Endothelial cell of umbilical vein (primary cell): ENCODE measurements at regions not wholly inside any gene's neighbourhood (a gene's known extent, or its start where the extent isn't known, plus 50 kb on each side); places are given as distances from the start of the nearest gene placed in this dataset.

Experiments used
- BruUV-seq: library from RNA; stranded (reverse); fragments of 400-500 nt; replicated peaks from 2 replicates; lab custom pipeline; 2021; lab: Mats Ljungman, UMichigan
- CTCF ChIA-PET: fragments of 300-600, 350-600 bp; sonication (Branson Sonifier 250); formaldehyde crosslinking; loops from one replicate; lab custom pipeline; 2021; ENCODE audit warnings: antibody characterized with exemption, inconsistent platforms; lab: Charles Lee
- POLR2A ChIA-PET: fragments of 300-600, 350-600 bp; sonication (Branson Sonifier 250); formaldehyde crosslinking; loops from one replicate; lab custom pipeline; 2021; ENCODE audit warnings: antibody characterized with exemption, inconsistent platforms; lab: Charles Lee
- DNase-seq: peaks from one replicate; pipeline ENCODE4 v3.0.0-alpha.2; 2011; ENCODE audit warnings: low read depth, low spot score
- FAIRE-seq: peaks from 2 replicates; lab custom pipeline; 2011; peaks lifted over from hg19 to GRCh38; lab: Jason Lieb, UNC
- H2AFZ ChIP-seq: 2 replicates; pipeline ENCODE4 v1.6.0; 2012; ENCODE audit warnings: low read depth, low read length, control low read depth, inconsistent platforms
- H3K27ac ChIP-seq: 2 replicates; pipeline ENCODE4 v1.5.1; 2011; ENCODE audit warnings: low read depth, mild to moderate bottlenecking, control low read depth, low read length, moderate library complexity; ENCODE audit not compliant: insufficient read depth
- H3K27me3 ChIP-seq, 2 experiments: 2 replicates each; pipeline versions ENCODE4 v1.6.0 to v1.6.1; 2011; ENCODE audit warnings: low read length in 2 of 2, mixed read lengths in 1 of 2; ENCODE audit not compliant: control insufficient read depth in 2 of 2, insufficient read depth in 2 of 2
- H3K36me3 ChIP-seq, 2 experiments: 2 replicates in 1 of 2; 3 replicates in 1 of 2; pipeline ENCODE4 v1.5.1; 2011; ENCODE audit warnings: low read length in 2 of 2, mild to moderate bottlenecking in 1 of 2, moderate library complexity in 1 of 2; ENCODE audit not compliant: control insufficient read depth in 2 of 2, insufficient read depth in 2 of 2; ENCODE audit errors: extremely low read depth in 1 of 2
- H3K4me1 ChIP-seq: 3 replicates; pipeline ENCODE4 v1.5.1; 2011; ENCODE audit warnings: mild to moderate bottlenecking, low read length; ENCODE audit not compliant: control insufficient read depth, insufficient read depth; ENCODE audit errors: extremely low read depth
- H3K4me2 ChIP-seq: 2 replicates; pipeline ENCODE4 v1.6.1; 2011; ENCODE audit warnings: low read length, control low read depth, mixed read lengths; ENCODE audit not compliant: insufficient read depth
- H3K4me3 ChIP-seq, 3 experiments: fragments of 200-600 bp in 1 of 3; sonication (generic), shearing (Covaris generic) in 1 of 3; replicated peaks in 1 of 3; 2 replicates each; pipeline ENCODE4 v1.5.1; 2011 to 2016; ENCODE audit warnings: control low read depth in 3 of 3, low read length in 3 of 3, mild to moderate bottlenecking in 2 of 3, inconsistent platforms in 1 of 3, low read depth in 1 of 3, moderate library complexity in 1 of 3; ENCODE audit not compliant: insufficient read depth in 1 of 3
- H3K79me2 ChIP-seq: 2 replicates; pipeline ENCODE4 v1.6.0; 2012; ENCODE audit warnings: low read length, inconsistent platforms; ENCODE audit not compliant: control insufficient read depth, insufficient read depth
- H3K9ac ChIP-seq: replicated peaks from 2 replicates; pipeline ENCODE3; 2011; ENCODE audit warnings: low read length, control low read depth; ENCODE audit not compliant: insufficient read depth; ENCODE audit errors: extremely low read depth
- H3K9me1 ChIP-seq: replicated peaks from 3 replicates; pipeline ENCODE4 v1.6.0; 2011; ENCODE audit warnings: mild to moderate bottlenecking, low read length; ENCODE audit not compliant: control insufficient read depth, insufficient read depth; ENCODE audit errors: extremely low read depth
- H3K9me3 ChIP-seq: replicated peaks from 2 replicates; pipeline ENCODE4 v1.5.1; 2012; ENCODE audit warnings: low read length, inconsistent platforms; ENCODE audit not compliant: control insufficient read depth, insufficient read depth
- H4K20me1 ChIP-seq: replicated peaks from 2 replicates; pipeline ENCODE3; 2011; ENCODE audit warnings: mild to moderate bottlenecking, low read length; ENCODE audit not compliant: control insufficient read depth, insufficient read depth; ENCODE audit errors: extremely low read depth
- CTCF ChIP-seq, 2 donors: IDR thresholded peaks; 1 replicate in 1 of 2; 2 replicates in 1 of 2; pipeline ENCODE4 v1.5.1; 2011; ENCODE audit warnings: low read length in 2 of 2, mild to moderate bottlenecking in 2 of 2, moderate library complexity in 2 of 2, control low read depth in 1 of 2, inconsistent platforms in 1 of 2, low read depth in 1 of 2; ENCODE audit not compliant: insufficient read depth in 1 of 2; ENCODE audit errors: extremely low read depth in 1 of 2
- EZH2 ChIP-seq: IDR thresholded peaks from 2 replicates; pipeline ENCODE4 v1.6.1; 2012; ENCODE audit warnings: borderline replicate concordance, low read depth, mild to moderate bottlenecking, moderate library complexity, low read length, inconsistent platforms; ENCODE audit not compliant: severe bottlenecking
- FOS ChIP-seq: IDR thresholded peaks from 2 replicates; pipeline ENCODE4 v1.6.1; 2011; ENCODE audit warnings: mild to moderate bottlenecking, low read length, moderate library complexity, borderline replicate concordance; ENCODE audit not compliant: insufficient read depth
- GATA2 ChIP-seq: IDR thresholded peaks from 2 replicates; pipeline ENCODE4 v1.7.0; 2011; ENCODE audit warnings: low read depth, mild to moderate bottlenecking, moderate library complexity, mixed read lengths, low read length; ENCODE audit not compliant: insufficient read length, insufficient read depth
- JUN ChIP-seq: IDR thresholded peaks from 2 replicates; pipeline ENCODE4 v1.6.1; 2011; ENCODE audit warnings: borderline replicate concordance, low read depth; ENCODE audit not compliant: insufficient read length, insufficient read depth
- MAX ChIP-seq: IDR thresholded peaks from 2 replicates; pipeline ENCODE4 v1.6.1; 2011; ENCODE audit not compliant: insufficient read depth, insufficient read length
- MYC ChIP-seq: IDR thresholded peaks from one replicate; pipeline ENCODE4 v1.6.1; 2011; ENCODE audit warnings: mild to moderate bottlenecking, low read depth, low read length
- POLR2A ChIP-seq: IDR thresholded peaks from 2 replicates; pipeline ENCODE4 v1.6.1; 2012; ENCODE audit warnings: low read depth, mild to moderate bottlenecking, control low read depth, low read length
- POLR2AphosphoS5 ChIP-seq: IDR thresholded peaks from 2 replicates; pipeline ENCODE4 v1.6.1; 2012; ENCODE audit warnings: low read depth, mild to moderate bottlenecking, control low read depth, low read length, moderate library complexity; ENCODE audit not compliant: insufficient read depth
- dilution Hi-C: fragments of 300-500 bp; cut with MboI; formaldehyde crosslinking; loops from one replicate; pipeline ENCODE4 v1.15.0; 2019; ENCODE audit warnings: low sequenced_read_pairs; ENCODE audit not compliant: extremely low pct_ligation_motif_present
- intact Hi-C: fragments of 100-400 bp; cut with micrococcal nuclease; formaldehyde crosslinking; loops from one replicate; pipeline ENCODE4 v1.10.0; 2022

- FAIRE-seq (no peak), DNase-seq (no peak)
- intact Hi-C loops (loop anchor here (5.0 kb wide), 2 partner anchors 196 to 451 kb away; no protein-coding TSS in a partner anchor), dilution Hi-C loops (no loop called here)
- H3K9ac ChIP-seq: no peak overlapping the region
- no TSS peak for BruUV-seq
- H3K36me3 ChIP-seq: no peaks in the 10 kb centered on the region
- no peaks in the 10 kb centered on the region for H3K9me3 ChIP-seq
- H3K9me1 ChIP-seq: no peaks in the 10 kb centered on the region
- no peak overlapping the region for H3K4me2 ChIP-seq
- peaks cover 9 to 19% of the 10 kb centered on the region in 2 experiments for H3K27me3 ChIP-seq
- ChIA-PET CTCF (no interaction called here), POLR2A (no interaction called here)
- TF ChIP-seq MAX (no peak), CTCF (IDR thresholded peaks at IDR 0.05; ENCODE audit: extremely low read depth in 1 of 2, insufficient read depth in 1 of 2, low read depth in 1 of 2, low read length in 2 of 2) (no peak), POLR2AphosphoS5 (no peak), JUN (no peak), FOS (no peak), MYC (no peak), POLR2A (no peak), EZH2 (no peak), GATA2 (no peak)
- H4K20me1 ChIP-seq: no peaks in the 10 kb centered on the region
- no peaks in the 10 kb centered on the region for H3K79me2 ChIP-seq
- H3K27ac ChIP-seq: no peak overlapping the region
- no peak overlapping the region for H3K4me3 ChIP-seq
- H2AFZ ChIP-seq: no peak overlapping the region
- no peaks in the 10 kb centered on the region for H3K4me1 ChIP-seq
Measured at GRCh38 chr2:71997843-71998242, 149.8 kb downstream of the CYP26B1 start.
